HG03565 (cell line): ENCODE measurements at regions not wholly inside any gene's neighbourhood (a gene's known extent, or its start where the extent isn't known, plus 50 kb on each side); places are given as distances from the start of the nearest gene placed in this dataset.

Experiments used
- ATAC-seq: cut with Tn5 transposase; IDR thresholded peaks from one replicate; pipeline ENCODE4 v1.9.1; 2021; ENCODE audit warnings: mild to moderate bottlenecking, moderate library complexity; ENCODE audit not compliant: unreplicated experiment

DNA sequence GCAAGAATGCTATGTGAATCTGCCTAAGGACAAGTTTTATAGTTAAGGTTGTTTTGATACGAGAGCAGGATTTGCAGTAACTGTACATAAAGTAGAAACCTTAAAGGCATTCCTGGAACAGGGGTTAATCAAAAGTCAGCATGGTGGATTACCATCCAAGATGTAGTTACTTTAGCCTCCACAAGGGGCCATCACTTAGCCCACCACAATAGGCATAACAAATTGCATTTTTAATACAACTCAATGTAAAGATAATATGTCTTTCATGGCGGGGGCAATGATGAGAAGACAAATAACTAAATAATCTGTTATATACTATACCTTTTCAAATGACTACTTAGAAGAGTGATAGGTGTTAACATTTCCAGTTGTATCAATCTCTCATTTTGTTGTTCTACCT, 611.2 kb upstream of the ADGRL4 start:
- ATAC-seq, result no peak

- no peak for ATAC-seq
Measured at GRCh38 chr1:79614762-79615161, 608.2 kb upstream of the ADGRL4 start.

DNA sequence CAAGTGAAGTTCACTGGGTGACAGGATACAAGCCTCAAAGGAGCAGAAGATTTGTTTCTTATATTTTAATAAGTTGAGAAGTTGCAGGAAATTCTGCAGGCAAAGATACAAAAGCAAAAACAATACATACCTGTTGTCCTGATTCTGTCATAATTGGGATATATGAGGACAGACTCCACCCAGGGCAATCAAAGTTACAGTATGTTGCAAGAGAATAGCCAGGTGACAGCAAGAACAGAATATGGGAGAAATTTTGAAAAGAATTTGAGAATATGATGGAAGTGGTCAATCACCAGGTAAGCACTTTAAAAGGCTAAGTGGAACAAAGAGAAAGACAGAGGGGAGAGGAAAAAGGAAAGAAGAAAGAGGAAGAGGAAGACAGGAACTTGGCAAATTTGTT, 607.6 kb upstream of the ADGRL4 start:
- ATAC-seq, result no peak

GRCh38 chr1:79613046-79613445, 606.5 kb upstream of the ADGRL4 start:
- ATAC-seq, result no peak

GRCh38 chr1:79604490-79605198, 598.1 kb upstream of the ADGRL4 start:
- ATAC-seq, result no peak

DNA sequence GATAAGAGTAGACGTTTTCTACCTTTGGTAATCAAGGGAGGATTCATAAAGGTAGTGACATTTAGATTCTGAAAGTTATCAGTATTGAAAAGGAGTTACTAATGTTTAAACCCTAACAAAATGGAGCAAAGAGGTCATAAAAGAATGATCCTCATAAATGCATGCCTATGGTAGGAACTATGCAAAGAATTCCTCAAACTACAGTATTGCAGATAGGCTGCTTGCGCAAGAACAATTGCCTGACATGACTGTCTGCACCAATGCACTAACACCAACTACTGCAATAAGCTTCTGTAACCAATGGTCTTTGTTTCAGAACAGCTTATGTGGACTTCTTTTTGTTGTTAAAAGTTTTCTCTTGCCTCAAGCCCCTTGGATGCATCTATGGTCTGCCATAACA, 597.3 kb upstream of the ADGRL4 start:
- no peak for ATAC-seq

GRCh38 chr1:79599257-79599656, 592.7 kb upstream of the ADGRL4 start:
- ATAC-seq, result no peak

DNA sequence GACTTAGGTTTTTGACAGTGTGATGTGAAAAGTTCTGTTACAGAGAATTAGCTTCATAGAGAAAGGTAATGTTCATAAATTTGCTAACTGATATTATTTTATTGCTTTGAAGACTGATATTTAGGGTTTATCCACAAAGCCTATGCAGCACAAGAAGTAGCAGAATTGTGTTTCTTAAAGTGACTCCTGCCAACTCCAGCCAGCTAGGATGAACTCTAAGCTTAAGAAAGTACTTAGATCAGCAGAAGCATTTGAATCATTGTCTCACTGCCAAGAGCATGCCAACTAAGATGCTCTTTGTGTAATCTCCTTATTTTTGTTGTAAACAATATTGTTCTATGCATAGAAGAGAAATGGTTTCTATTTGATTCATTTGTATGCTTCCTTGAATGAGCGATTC, 589.4 kb upstream of the ADGRL4 start:
- no peak for ATAC-seq

- ATAC-seq, result no peak
Measured at GRCh38 chr1:79594121-79594698, 587.7 kb upstream of the ADGRL4 start.

DNA sequence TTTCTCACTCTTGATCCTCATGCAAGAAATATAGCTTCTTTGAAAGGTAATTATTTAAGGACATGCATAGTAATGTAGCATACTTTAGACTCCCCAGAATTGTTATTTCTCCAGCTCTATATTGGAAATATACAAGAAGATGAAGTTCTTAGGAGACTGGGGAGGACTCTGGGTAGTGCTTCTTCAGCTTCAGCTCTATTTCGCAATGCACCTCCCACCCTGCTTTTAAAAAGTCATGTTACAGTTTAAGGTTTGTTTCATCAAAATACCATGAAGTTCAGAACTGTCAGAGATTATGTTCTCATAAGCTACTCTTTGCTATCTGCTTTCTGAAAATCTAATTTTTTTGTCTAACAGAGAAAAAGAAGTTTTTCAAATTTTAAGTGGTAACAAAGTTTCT, 586.2 kb upstream of the ADGRL4 start:
- ATAC-seq, result no peak

DNA sequence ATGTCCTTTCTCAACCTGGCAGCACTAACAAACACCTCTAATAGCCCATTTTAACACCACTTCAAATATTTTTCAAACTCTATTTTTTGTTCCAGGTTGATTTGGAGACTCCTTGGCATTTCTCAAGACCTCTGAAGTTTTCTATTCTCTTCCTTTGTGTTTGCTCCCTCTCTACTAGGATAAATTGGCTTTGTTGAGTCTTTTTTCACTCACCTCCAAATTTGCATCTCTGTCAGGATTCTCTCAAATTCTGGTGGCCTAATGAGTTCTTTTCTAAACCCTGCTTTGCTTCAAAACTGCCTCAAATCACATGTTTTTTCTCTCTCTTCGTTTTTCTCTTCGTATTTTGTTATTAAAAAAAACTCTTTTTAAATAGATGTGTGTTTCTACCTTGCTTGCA, 582.2 kb upstream of the ADGRL4 start:
- ATAC-seq, result no peak

GRCh38 chr1:79587229-79587628, 580.7 kb upstream of the ADGRL4 start:
- ATAC-seq, result no peak

GRCh38 chr1:79585801-79586200, 579.3 kb upstream of the ADGRL4 start:
- ATAC-seq, result no peak

DNA sequence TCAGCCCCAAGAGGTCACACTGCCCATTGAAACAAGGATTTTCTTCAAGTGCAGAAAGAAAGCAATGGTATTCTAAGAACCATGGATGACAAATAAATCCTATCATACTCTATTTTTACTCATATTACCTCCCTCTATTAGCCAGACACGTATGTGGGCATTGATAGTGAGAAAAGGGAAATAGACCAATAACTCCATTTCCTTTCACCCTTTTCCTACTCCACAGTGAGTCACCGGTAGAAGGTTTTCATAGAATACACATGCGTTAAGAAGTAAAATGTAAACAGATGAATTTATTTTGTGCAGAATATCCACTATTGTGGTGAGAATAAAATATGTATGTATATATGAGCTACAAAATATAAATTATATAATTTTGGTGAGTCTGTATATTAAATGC, 568.9 kb upstream of the ADGRL4 start:
- ATAC-seq, result no peak

DNA sequence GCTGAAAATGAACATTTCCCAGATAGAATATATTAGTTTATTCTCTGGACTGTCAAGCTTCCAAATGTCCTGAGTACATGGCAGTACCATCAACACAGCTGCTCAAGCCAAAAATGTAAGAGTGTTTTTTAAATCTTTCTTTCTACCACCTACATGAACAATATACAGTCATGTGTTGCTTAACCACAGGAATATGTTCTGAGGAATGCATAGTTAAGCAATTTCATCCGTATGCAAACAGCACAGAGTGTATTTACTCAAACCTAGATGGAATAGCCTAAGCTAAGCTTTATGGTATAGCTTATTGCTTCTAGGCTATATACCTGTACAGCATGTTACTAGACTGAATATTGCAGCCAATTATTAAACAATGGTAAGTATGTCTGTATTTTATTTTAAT, 561.9 kb upstream of the ADGRL4 start:
- ATAC-seq, result no peak

- ATAC-seq, result no peak
Measured at GRCh38 chr1:79561521-79561978, 555.0 kb upstream of the ADGRL4 start.

DNA sequence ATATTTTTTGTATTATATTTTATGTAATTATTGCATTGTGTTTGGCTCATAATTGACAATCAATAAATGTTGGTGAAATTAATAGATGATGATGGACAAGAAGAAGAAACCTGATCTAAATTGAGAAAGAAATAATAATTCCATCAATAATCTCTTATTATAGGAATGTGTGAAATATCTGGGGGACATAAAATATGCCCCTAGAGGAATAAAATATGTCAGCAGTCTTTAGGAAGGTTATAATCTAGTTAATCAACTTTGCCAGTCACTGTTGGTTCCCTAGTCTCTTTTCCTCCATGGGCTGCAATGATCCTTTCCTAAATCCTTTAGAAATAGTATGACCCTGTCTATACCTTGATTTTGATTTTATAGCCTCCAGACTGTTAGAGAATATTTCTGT, 549.7 kb upstream of the ADGRL4 start:
- no peak for ATAC-seq

- no peak for ATAC-seq
Measured at GRCh38 chr1:79554688-79555087, 548.2 kb upstream of the ADGRL4 start.

DNA sequence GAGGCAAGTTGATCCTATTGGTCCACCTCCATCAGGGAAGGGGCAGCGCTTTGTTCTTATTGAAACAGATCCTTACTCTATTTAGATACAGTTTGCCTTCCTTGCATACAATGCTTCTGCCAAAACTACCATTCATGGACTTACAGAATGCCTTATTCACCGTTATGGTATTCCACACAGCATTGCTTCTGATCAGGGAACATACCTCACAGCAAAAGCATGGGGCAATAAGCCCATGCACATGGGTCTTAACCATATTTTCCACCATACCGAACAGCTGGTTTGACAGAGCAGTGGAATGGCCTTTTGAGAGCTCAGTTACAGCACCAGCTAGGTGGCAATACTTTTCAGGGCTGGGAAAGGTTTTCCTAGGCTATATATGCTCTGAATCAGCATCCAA, 544.8 kb upstream of the ADGRL4 start:
- no peak for ATAC-seq

DNA sequence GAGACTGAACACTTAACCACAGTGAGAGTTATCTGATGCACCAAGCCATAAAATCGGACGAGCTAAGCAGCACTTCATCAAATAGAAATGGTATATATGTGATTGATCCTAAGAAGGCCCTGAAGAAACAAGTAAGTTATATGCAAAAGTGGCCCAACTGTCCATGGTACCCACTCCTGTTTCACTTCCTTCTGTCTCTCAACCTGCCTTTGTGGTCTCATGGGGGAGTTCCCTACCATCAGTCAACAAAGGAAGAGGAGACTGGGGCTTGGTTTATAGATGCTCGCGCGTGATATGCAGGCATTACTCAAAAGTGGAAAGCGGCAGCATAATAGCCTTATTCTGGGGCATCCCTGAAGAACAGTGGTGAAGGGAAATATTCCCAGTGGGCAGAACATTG, 543.9 kb upstream of the ADGRL4 start:
- ATAC-seq, result no peak

- ATAC-seq, result no peak
Measured at GRCh38 chr1:79549201-79549600, 542.7 kb upstream of the ADGRL4 start.

- ATAC-seq, result no peak
Measured at GRCh38 chr1:79547514-79547913, 541.0 kb upstream of the ADGRL4 start.

DNA sequence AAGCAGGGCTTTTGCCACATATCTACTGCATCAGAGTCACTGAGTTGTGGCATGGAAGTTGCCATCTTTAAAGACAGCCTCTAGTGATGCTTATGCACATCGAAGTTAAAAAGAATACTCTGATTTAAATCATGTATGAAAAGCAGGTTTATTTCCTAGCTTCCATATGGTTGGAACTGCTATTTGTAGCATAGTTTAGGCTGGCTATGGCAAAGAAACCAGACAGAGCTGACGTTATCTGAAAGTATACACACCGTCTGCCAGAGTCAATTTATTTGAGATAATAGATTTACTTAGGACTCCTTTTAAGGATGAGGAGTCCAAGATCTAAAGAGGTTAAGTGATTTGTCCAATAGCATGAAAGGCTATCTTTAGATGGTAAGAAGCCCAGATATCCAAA, 536.9 kb upstream of the ADGRL4 start:
- no peak for ATAC-seq
